Caco-2 (cell line): ENCODE measurements at regions not wholly inside any gene's neighbourhood (a gene's known extent, or its start where the extent isn't known, plus 50 kb on each side); places are given as distances from the start of the nearest gene placed in this dataset.

Experiments
- BruUV-seq: library from RNA; stranded (reverse); fragments of 400-500 nt; replicated peaks from 2 replicates; lab custom pipeline; 2021; lab: Mats Ljungman, UMichigan
- CTCF ChIA-PET: fragments of 300-600 bp; sonication (Branson Sonifier 250); formaldehyde crosslinking; loops from one replicate; lab custom pipeline; 2022; ENCODE audit warnings: antibody characterized with exemption; lab: Charles Lee
- POLR2A ChIA-PET: fragments of 300-600 bp; sonication (Branson Sonifier 250); formaldehyde crosslinking; loops from one replicate; lab custom pipeline; 2022; ENCODE audit warnings: antibody characterized with exemption; lab: Charles Lee
- DNase-seq, 2 experiments: peaks; one replicate each; pipeline versions ENCODE4 v3.0.0 to v3.0.0-alpha.2; 2020 to 2022
- H3K27me3 ChIP-seq: replicated peaks from 2 replicates; pipeline ENCODE4 v1.6.0; 2011; ENCODE audit warnings: low read length; ENCODE audit not compliant: control insufficient read depth, insufficient read depth
- H3K36me3 ChIP-seq: 2 replicates; pipeline ENCODE4 v1.5.1; 2011; ENCODE audit warnings: low read length; ENCODE audit not compliant: control insufficient read depth, insufficient read depth
- H3K4me1 ChIP-seq: fragments of 250-450 bp; sonication (Bioruptor Pico); 2 replicates; pipeline ENCODE4 v1.5.1; 2020; ENCODE audit warnings: mild to moderate bottlenecking
- H3K4me3 ChIP-seq: 2 replicates; pipeline ENCODE4 v1.5.1; 2011; ENCODE audit warnings: low read depth, mild to moderate bottlenecking, control low read depth, low read length
- H3K9me3 ChIP-seq: fragments of 250-450 bp; sonication (Bioruptor Pico); 2 replicates; pipeline ENCODE4 v1.5.1; 2020; ENCODE audit warnings: mild to moderate bottlenecking, moderate library complexity
- H3K27ac Mint-ChIP-seq: one replicate; pipeline ENCODE4 v1.8.0; 2022; ENCODE audit warnings: mixed read lengths; ENCODE audit not compliant: unreplicated experiment
- H3K27me3 Mint-ChIP-seq: one replicate; pipeline ENCODE4 v1.8.0; 2022; ENCODE audit warnings: mixed read lengths; ENCODE audit not compliant: insufficient read depth, unreplicated experiment
- H3K36me3 Mint-ChIP-seq: one replicate; pipeline ENCODE4 v1.8.0; 2022; ENCODE audit warnings: mild to moderate bottlenecking, mixed read lengths; ENCODE audit not compliant: insufficient read depth, unreplicated experiment
- H3K4me1 Mint-ChIP-seq: one replicate; pipeline ENCODE4 v1.8.0; 2022; ENCODE audit warnings: low read depth, mixed read lengths; ENCODE audit not compliant: unreplicated experiment
- H3K4me3 Mint-ChIP-seq: one replicate; pipeline ENCODE4 v1.8.0; 2022; ENCODE audit warnings: mild to moderate bottlenecking, moderate library complexity, mixed read lengths; ENCODE audit not compliant: unreplicated experiment
- H3K9me3 Mint-ChIP-seq: one replicate; pipeline ENCODE4 v1.8.0; 2022; ENCODE audit warnings: mixed read lengths; ENCODE audit not compliant: unreplicated experiment
- CTCF ChIP-seq, 2 experiments: fragments of 200-600 bp in 1 of 2; IDR thresholded peaks; 1 replicate in 1 of 2; 2 replicates in 1 of 2; pipeline versions ENCODE4 v1.5.1 to v1.8.0; 2011 to 2022; ENCODE audit warnings: antibody characterized with exemption in 1 of 2, control low read depth in 1 of 2, inconsistent platforms in 1 of 2, low read depth in 1 of 2, low read length in 1 of 2, mild to moderate bottlenecking in 1 of 2, moderate library complexity in 1 of 2; ENCODE audit not compliant: insufficient read depth in 1 of 2, severe bottlenecking in 1 of 2, unreplicated experiment in 1 of 2
- intact Hi-C: fragments of 100-400 bp; cut with micrococcal nuclease; formaldehyde crosslinking; loops from one replicate; pipeline ENCODE4 v1.10.0; 2022; ENCODE audit not compliant: unreplicated experiment

GRCh38 chr5:29218138-29218537 lies 1975.3 kb upstream of the CDH6 start:
- H3K36me3 ChIP-seq: no peaks in the 10 kb centered on the region
- H3K4me3 Mint-ChIP-seq: no peak overlapping the region
- ChIA-PET POLR2A (no interaction called here), CTCF (interaction anchor here (0.6 to 0.9 kb wide), 3 partner anchors 31 to 213 kb away, joined by 3 to 5 read pairs (median 3); no protein-coding TSS in a partner anchor)
- H3K9me3 Mint-ChIP-seq: peaks cover 9% of the 10 kb centered on the region
- no peaks in the 10 kb centered on the region for H3K36me3 Mint-ChIP-seq
- intact Hi-C loops: loop anchor here (1.0 to 5.0 kb wide), 2 partner anchors 56 to 213 kb away; no protein-coding TSS in a partner anchor
- no peaks in the 10 kb centered on the region for H3K27me3 ChIP-seq
- H3K27me3 Mint-ChIP-seq: no peaks in the 10 kb centered on the region
- H3K4me1 ChIP-seq: 0 out of 2 replicates have a peak, but pooled peaks cover 4% of the 10 kb centered on the region
- BruUV-seq: no TSS peak
- peak in 1 of 2 experiments; percentile 29 for TF ChIP-seq CTCF (IDR thresholded peaks at IDR 0.05; ENCODE audit: insufficient read depth in 1 of 2, low read depth in 1 of 2, low read length in 1 of 2, severe bottlenecking in 1 of 2, unreplicated experiment in 1 of 2)
- H3K27ac Mint-ChIP-seq: no peak overlapping the region
- peak in 1 of 2 experiments; percentile 5 for DNase-seq
- peaks cover 4% of the 10 kb centered on the region for H3K4me1 Mint-ChIP-seq
- H3K4me3 ChIP-seq: no peak overlapping the region
- H3K9me3 ChIP-seq: no peaks in the 10 kb centered on the region

- Histone ChIP-seq H3K36me3 (no peaks in the 10 kb centered on the region), H3K4me1 (0 out of 2 replicates have a peak, but pooled peaks cover 4% of the 10 kb centered on the region), H3K9me3 (no peaks in the 10 kb centered on the region), H3K4me3 (no peak overlapping the region), H3K27me3 (no peaks in the 10 kb centered on the region)
- no peak overlapping the region for H3K27ac Mint-ChIP-seq
- no peaks in the 10 kb centered on the region for H3K27me3 Mint-ChIP-seq
- DNase-seq: no peak
- TF ChIP-seq CTCF (IDR thresholded peaks at IDR 0.05; ENCODE audit: insufficient read depth in 1 of 2, low read depth in 1 of 2, low read length in 1 of 2, severe bottlenecking in 1 of 2, unreplicated experiment in 1 of 2): no peak
- POLR2A ChIA-PET: no interaction called here
- H3K36me3 Mint-ChIP-seq: no peaks in the 10 kb centered on the region
- no peak overlapping the region for H3K4me3 Mint-ChIP-seq
- CTCF ChIA-PET: no interaction called here
- peaks cover 7% of the 10 kb centered on the region for H3K4me1 Mint-ChIP-seq
- no TSS peak for BruUV-seq
- peaks cover 14% of the 10 kb centered on the region for H3K9me3 Mint-ChIP-seq
- intact Hi-C loops: loop anchor here (5.0 kb wide), 1 partner anchor 53 kb away; no protein-coding TSS in a partner anchor
Measured at GRCh38 chr5:29214839-29215238, 1978.6 kb upstream of the CDH6 start.

- Mint-ChIP-seq H3K4me3 (no peak overlapping the region), H3K36me3 (no peaks in the 10 kb centered on the region), H3K27me3 (no peaks in the 10 kb centered on the region), H3K9me3 (peaks cover 14% of the 10 kb centered on the region), H3K4me1 (peaks cover 7% of the 10 kb centered on the region), H3K27ac (no peak overlapping the region)
- H3K4me3 ChIP-seq: no peak overlapping the region
- no peak for DNase-seq
- BruUV-seq: no TSS peak
- 0 out of 2 replicates have a peak, but pooled peaks cover 4% of the 10 kb centered on the region for H3K4me1 ChIP-seq
- intact Hi-C loops: no loop called here
- H3K27me3 ChIP-seq: no peaks in the 10 kb centered on the region
- ChIA-PET CTCF (no interaction called here), POLR2A (no interaction called here)
- no peaks in the 10 kb centered on the region for H3K36me3 ChIP-seq
- H3K9me3 ChIP-seq: no peaks in the 10 kb centered on the region
- no peak for TF ChIP-seq CTCF (IDR thresholded peaks at IDR 0.05; ENCODE audit: insufficient read depth in 1 of 2, low read depth in 1 of 2, low read length in 1 of 2, severe bottlenecking in 1 of 2, unreplicated experiment in 1 of 2)
Measured at GRCh38 chr5:29213475-29213874, 1980.0 kb upstream of the CDH6 start.
